Gastrocnemius medialis (tissue), 4 donors: ENCODE measurements at regions not wholly inside any gene's neighbourhood (a gene's known extent, or its start where the extent isn't known, plus 50 kb on each side); places are given as distances from the start of the nearest gene placed in this dataset.

Experiments used
- CTCF ChIP-seq, 5 experiments: fragments of 450-650 bp in 3 of 5; fragments of 200-600 bp in 2 of 5; sonication (generic) in 2 of 5; IDR thresholded peaks in 4 of 5; conservative IDR thresholded peaks in 1 of 5; 1 replicate in 4 of 5; 2 replicates in 1 of 5; pipeline ENCODE4 v1.5.1; 2016 to 2019; ENCODE audit warnings: antibody characterized with exemption in 5 of 5, mild to moderate bottlenecking in 3 of 5, moderate library complexity in 3 of 5
- POLR2A ChIP-seq, 2 donors: fragments of 450-650 bp; IDR thresholded peaks; one replicate each; pipeline ENCODE4 v1.6.1; 2017; ENCODE audit warnings: antibody characterized with exemption in 2 of 2, mild to moderate bottlenecking in 2 of 2, moderate library complexity in 2 of 2

GRCh38 chr4:123783151-123783790, 386.7 kb downstream of the SPRY1 start:
- TF ChIP-seq CTCF (IDR thresholded peaks at IDR 0.05 in 4 of 5, conservative IDR thresholded peaks at IDR 0.05 in 1 of 5) (no peak), POLR2A (IDR thresholded peaks at IDR 0.05) (no peak)
